Esophagus muscularis mucosa (tissue), 4 donors: ENCODE measurements at regions not wholly inside any gene's neighbourhood (a gene's known extent, or its start where the extent isn't known, plus 50 kb on each side); places are given as distances from the start of the nearest gene placed in this dataset.

Experiments used
- DNase-seq: peaks from one replicate; pipeline ENCODE4 v3.0.0-alpha.2; 2017; ENCODE audit errors: extremely low spot score
- H3K27ac ChIP-seq, 4 donors: fragments of 200-600 bp; sonication (generic); replicated peaks in 1 of 4; 1 replicate in 3 of 4; 2 replicates in 1 of 4; pipeline ENCODE4 v1.5.1; 2016 to 2019; ENCODE audit warnings: mild to moderate bottlenecking in 1 of 4
- H3K27me3 ChIP-seq, 4 donors: fragments of 200-600 bp; sonication (generic); one replicate each; pipeline versions ENCODE4 v1.5.1 to v1.6.0; 2016 to 2019
- H3K36me3 ChIP-seq, 4 donors: fragments of 200-600 bp; sonication (generic); one replicate each; pipeline ENCODE4 v1.5.1; 2016 to 2019
- H3K4me1 ChIP-seq, 4 donors: fragments of 200-600 bp; sonication (generic); one replicate each; pipeline ENCODE4 v1.5.1; 2016 to 2019
- H3K4me3 ChIP-seq, 4 donors: fragments of 200-600 bp; sonication (generic); 1 replicate in 2 of 4; 2 replicates in 2 of 4; pipeline ENCODE4 v1.5.1; 2016 to 2019; ENCODE audit warnings: mild to moderate bottlenecking in 4 of 4, moderate library complexity in 1 of 4
- H3K9me3 ChIP-seq, 4 donors: fragments of 200-600 bp; sonication (generic); 1 replicate in 3 of 4; 2 replicates in 1 of 4; pipeline ENCODE4 v1.5.1; 2016 to 2019
- CTCF ChIP-seq, 3 experiments: fragments of 200-600 bp in 2 of 3; fragments of 450-650 bp in 1 of 3; sonication (generic) in 2 of 3; IDR thresholded peaks; one replicate each; pipeline ENCODE4 v1.5.1; 2017 to 2019; ENCODE audit warnings: antibody characterized with exemption in 3 of 3, mild to moderate bottlenecking in 2 of 3, moderate library complexity in 1 of 3
- EP300 ChIP-seq: sonication (generic); formaldehyde crosslinking; IDR thresholded peaks from one replicate; pipeline ENCODE4 v1.6.1; 2017; ENCODE audit warnings: antibody characterized with exemption
- POLR2A ChIP-seq: fragments of 450-650 bp; IDR thresholded peaks from one replicate; pipeline ENCODE4 v1.6.1; 2017; ENCODE audit warnings: antibody characterized with exemption, moderate library complexity, mild to moderate bottlenecking, low read depth
- POLR2AphosphoS5 ChIP-seq, 2 donors: sonication (generic); formaldehyde crosslinking; IDR thresholded peaks; one replicate each; pipeline ENCODE4 v1.6.1; 2017; ENCODE audit warnings: antibody characterized with exemption in 2 of 2
- WGBS: methylation state at CpG from one replicate; pipeline ENCODE4 v1.1.5; 2018; 5-methylcytosine and 5-hydroxymethylcytosine counted together
- intact Hi-C: fragments of 100-400 bp; cut with DNase I; formaldehyde crosslinking; loops from one replicate; pipeline ENCODE4 v1.15.1; 2023

DNA sequence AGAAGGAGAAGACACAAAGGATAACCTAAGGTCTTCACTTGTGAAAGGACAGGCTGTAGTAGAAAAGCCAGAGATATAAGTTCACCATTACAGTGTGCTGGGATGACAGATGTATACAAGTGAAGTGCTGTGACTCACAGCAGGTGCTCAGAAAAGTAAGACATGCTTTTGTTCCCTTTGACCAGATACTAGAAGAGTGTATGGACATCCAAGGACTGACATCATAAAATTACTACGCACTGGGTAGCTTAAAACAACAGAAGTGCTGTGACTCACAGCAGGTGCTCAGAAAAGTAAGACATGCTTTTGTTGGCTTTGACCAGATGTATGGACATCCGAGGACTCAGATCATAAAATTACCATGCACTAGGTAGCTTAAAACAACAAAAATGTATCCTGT is 61.6 kb upstream of the BTC start:
- H3K4me3 ChIP-seq, result no peak overlapping the region
- no peak for TF ChIP-seq EP300
- no peak for TF ChIP-seq POLR2A
- TF ChIP-seq POLR2AphosphoS5 (IDR thresholded peaks at IDR 0.05), result no peak
- TF ChIP-seq CTCF (IDR thresholded peaks at IDR 0.05), result no peak
- H3K4me1 ChIP-seq, result no peaks in the 10 kb centered on the region
- DNase-seq, result no peak
- H3K36me3 ChIP-seq, result no peaks in the 10 kb centered on the region
- H3K27ac ChIP-seq, result no peak overlapping the region
- no peaks in the 10 kb centered on the region for H3K27me3 ChIP-seq
- intact Hi-C loops, result no loop called here
- peaks cover 0 to under 1% (median 0%) of the 10 kb centered on the region in 4 donors for H3K9me3 ChIP-seq
- WGBS, result 90% methylated on average over 2 of the region's 2 CpGs

- Histone ChIP-seq H3K4me1 (no peaks in the 10 kb centered on the region), H3K4me3 (no peak overlapping the region), H3K27me3 (no peaks in the 10 kb centered on the region), H3K27ac (no peak overlapping the region), H3K9me3 (peaks cover 0 to 8% (median 0%) of the 10 kb centered on the region in 4 donors), H3K36me3 (no peaks in the 10 kb centered on the region)
- 90% methylated on average over 4 of the region's 4 CpGs for WGBS
- DNase-seq, result no peak
- TF ChIP-seq CTCF (IDR thresholded peaks at IDR 0.05), result no peak
- intact Hi-C loops, result no loop called here
These were observed 54.5 kb upstream of the BTC start for GRCh38 chr4:74848774-74849173.

- Histone ChIP-seq H3K9me3 (peaks cover 0 to 7% (median 0%) of the 10 kb centered on the region in 4 donors), H3K4me1 (no peaks in the 10 kb centered on the region), H3K4me3 (no peak overlapping the region), H3K27me3 (no peaks in the 10 kb centered on the region), H3K27ac (no peak overlapping the region), H3K36me3 (no peaks in the 10 kb centered on the region)
- TF ChIP-seq POLR2AphosphoS5 (IDR thresholded peaks at IDR 0.05) (no peak), CTCF (IDR thresholded peaks at IDR 0.05) (no peak), POLR2A (no peak)
- intact Hi-C loops, result no loop called here
- WGBS, result 94% methylated on average over 1 of the region's 1 CpG
- no peak for DNase-seq
These were observed 51.5 kb upstream of the BTC start for GRCh38 chr4:74845834-74846233.
